Middle frontal gyrus (tissue), 1 donor: ENCODE measurements at regions not wholly inside any gene's neighbourhood (a gene's known extent, or its start where the extent isn't known, plus 50 kb on each side); places are given as distances from the start of the nearest gene placed in this dataset.
"Not testable (repeated sequence)": the region's sequence is repeated elsewhere in the genome, so short reads cannot be mapped to it uniquely, and the experiment has no call there.

Source experiments
- DNase-seq: peaks from one replicate; pipeline ENCODE4 v3.0.0-alpha.2; 2015; ENCODE audit warnings: low spot score; ENCODE audit errors: extremely low spot score

DNA sequence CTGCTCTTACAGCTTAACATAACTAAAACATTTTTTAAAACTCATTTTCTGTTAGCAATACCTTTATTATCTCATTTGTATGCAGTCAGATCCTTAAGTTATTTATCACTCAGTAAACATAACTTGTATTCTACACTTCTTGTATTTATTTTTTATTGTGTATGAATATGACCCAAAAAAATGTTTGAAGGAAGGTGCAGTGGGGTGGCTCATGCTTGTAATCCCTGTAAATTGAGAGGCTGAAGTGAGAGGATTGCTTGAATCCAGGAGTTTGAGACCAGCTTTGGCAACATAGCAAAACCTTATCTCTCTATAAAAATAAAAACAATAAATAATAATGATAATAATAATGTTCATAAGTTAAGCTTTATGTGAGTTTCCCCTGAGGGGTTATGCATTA, 1004.8 kb downstream of the SLITRK5 start:
- DNase-seq = no peak

- no peak for DNase-seq
These were observed 1014.3 kb downstream of the SLITRK5 start for GRCh38 chr13:88685459-88685858.

- DNase-seq = no peak
These were observed 1030.4 kb downstream of the SLITRK5 start for GRCh38 chr13:88701551-88701950.

- no peak for DNase-seq
These were observed 1033.6 kb downstream of the SLITRK5 start for GRCh38 chr13:88704600-88705275.

DNA sequence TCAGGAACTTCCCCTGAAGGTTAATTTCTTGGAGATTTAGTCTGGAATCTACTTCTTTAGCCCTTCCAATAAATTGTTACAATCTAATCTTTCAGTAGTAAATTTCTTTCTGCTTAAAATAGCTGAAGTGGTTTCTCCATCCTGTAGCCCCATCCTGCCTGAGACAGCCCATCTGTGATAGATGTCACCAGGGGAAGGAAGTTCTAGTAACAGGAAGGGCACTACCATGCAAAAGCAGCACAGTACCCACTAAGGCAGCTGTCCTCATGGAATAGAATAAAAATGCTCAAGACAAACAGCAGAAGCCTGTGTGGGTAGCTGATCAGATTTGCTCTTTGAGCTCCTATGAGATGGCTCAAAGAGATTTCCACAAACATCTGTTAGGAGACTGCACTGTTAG, 1036.5 kb downstream of the SLITRK5 start:
- no peak for DNase-seq

- DNase-seq = no peak
These were observed 1046.8 kb downstream of the SLITRK5 start for GRCh38 chr13:88717946-88718345.

- DNase-seq = no peak
These were observed 1047.6 kb downstream of the SLITRK5 start for GRCh38 chr13:88718781-88719180.

DNA sequence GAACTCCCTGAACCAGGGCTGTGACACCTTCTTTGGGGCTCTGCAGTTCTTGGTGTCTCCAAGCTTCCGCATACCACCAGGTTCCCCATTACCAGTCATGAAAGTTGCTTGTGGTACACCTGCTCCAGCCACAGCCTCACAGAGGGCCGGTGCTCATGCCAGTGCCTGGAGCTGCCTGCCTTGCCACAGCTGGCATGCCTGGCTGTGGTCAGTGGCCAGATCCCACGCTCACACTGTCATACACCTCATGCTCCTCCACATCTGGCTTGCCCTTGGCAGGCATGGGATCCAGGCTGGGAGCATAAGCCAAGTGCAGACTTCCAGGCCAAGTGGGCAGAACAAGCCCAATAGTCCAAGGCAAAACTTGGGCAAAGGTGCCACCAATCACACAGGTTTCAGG, 1054.9 kb downstream of the SLITRK5 start:
- DNase-seq = no peak

GRCh38 chr13:88727236-88727635, 1056.1 kb downstream of the SLITRK5 start:
- DNase-seq = not testable (repeated sequence)

DNA sequence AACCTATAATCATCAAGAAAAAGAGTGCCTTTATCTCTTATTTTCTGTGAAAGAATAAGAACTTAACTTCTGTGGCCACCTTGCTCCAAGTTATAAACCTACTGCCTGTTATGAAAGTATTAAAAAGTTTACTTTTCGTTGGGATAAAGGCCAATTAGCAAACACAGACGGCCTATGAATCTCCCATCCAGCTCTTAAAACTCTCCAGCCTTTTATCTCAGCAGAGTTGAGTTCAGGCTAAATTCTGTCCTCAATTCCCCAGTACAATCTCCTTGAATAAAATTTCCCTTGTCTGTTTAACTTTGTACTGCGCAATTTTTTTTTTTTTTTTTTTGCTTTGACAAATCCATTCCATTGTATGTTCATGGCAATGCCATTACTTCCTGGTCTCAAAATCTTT, 1058.4 kb downstream of the SLITRK5 start:
- DNase-seq = no peak

DNA sequence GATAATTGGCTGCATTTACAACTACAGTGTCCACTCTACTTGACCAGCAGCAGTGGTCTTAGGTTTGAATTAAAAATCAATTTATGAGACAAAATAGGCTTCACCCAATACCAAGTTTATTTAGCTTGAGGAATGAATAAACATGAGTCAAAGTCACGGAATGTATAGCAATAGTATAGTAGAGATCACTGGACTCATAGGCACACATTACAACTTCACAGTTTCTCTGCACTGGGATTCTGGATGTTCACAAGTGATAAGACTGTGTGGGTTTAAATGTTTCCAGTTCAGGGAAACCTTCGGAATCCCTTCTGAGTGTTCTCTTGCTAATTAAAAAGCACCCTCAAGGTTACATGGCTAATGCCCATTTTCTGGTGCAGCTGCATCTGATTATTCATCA, 1064.9 kb downstream of the SLITRK5 start:
- DNase-seq = no peak

DNA sequence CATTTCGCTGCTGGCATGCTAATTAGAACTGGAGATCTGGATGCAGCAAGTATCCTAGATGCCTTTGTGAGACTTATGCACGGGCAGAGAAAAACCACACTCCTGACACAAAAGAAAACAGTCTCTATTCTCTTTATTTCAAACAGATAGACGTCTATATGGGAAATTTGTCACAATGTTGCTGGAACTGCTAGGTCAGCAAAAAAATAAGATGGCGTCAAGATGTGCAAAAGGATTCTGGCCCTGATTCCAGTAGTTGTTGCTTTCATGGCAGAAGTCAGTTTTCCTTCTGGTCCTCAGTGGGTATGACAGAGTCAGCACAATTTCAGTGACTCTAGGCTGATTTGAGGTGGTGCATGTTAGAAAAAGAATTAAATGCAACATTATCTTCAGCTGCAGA, 1068.0 kb downstream of the SLITRK5 start:
- no peak for DNase-seq

GRCh38 chr13:88744289-88744688, 1073.1 kb downstream of the SLITRK5 start:
- DNase-seq = no peak

GRCh38 chr13:88745011-88745410, 1073.8 kb downstream of the SLITRK5 start:
- DNase-seq = no peak

- no peak for DNase-seq
These were observed 1080.9 kb downstream of the SLITRK5 start for GRCh38 chr13:88752041-88752440.

- DNase-seq = no peak
These were observed 1083.0 kb downstream of the SLITRK5 start for GRCh38 chr13:88754141-88754540.

DNA sequence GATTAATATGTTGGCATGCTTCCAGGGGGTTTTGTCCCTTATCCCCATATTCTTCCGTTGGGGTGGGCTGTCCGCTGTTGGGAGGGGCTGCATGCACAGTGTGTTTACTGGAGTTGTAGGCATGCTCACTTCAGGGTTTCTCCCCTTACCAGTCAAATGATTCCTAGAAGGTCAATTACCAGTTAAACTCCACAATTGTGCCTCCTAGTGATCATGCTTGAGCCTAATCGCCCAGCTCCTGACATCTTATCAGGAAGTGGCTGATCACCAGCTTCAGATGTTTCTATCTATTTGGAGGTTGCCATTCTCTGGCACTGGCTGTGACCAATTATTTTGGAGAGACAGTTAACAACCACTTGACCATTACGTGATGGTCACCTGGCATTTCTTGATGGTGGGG, 1090.0 kb downstream of the SLITRK5 start:
- no peak for DNase-seq

GRCh38 chr13:88764103-88764502, 1092.9 kb downstream of the SLITRK5 start:
- no peak for DNase-seq

- no peak for DNase-seq
These were observed 1129.3 kb downstream of the SLITRK5 start for GRCh38 chr13:88800505-88800904.

- DNase-seq = no peak
These were observed 1130.2 kb downstream of the SLITRK5 start for GRCh38 chr13:88801361-88801760.

DNA sequence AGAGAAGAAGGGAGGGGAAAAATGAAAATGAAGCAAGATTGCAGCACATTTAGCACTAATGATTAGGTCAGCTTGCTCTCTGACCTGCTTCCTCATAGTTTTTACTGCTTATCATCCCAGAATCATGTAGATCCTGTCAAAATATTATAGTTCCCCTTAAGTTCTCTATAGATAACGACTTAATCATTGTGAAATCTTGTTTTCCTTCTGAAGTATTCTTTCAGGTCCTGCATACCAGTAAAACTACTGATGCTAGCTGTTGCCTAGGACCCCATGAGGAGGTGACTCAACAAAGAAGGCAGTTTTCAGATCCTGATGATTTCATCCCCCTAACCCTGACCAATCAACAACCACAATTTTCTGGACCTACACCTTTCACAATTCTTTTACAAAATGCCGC, 1131.7 kb downstream of the SLITRK5 start:
- DNase-seq = no peak

- no peak for DNase-seq
These were observed 1135.3 kb downstream of the SLITRK5 start for GRCh38 chr13:88806438-88806837.

- DNase-seq = no peak
These were observed 1146.4 kb downstream of the SLITRK5 start for GRCh38 chr13:88817560-88817959.

DNA sequence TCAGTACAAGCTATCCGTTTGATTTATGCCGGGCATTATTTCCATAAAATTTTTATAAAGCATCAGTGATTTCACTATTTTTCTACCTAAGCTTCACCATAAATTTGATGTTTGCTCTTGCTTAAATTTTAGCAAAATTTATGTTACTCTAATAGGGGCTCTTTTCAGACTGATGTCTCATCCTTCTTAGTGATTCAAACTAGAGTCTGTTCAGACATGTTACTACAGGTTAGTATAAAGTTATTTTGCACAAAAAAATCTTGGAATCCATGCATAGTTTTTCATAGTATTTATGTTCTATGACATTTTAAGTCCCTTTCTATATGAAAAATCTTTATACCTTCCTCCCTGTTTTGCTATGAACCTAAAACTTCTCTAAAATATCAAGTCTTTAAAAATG, 1151.9 kb downstream of the SLITRK5 start:
- no peak for DNase-seq
